Breast epithelium (tissue), 3 donors: ENCODE measurements at regions not wholly inside any gene's neighbourhood (a gene's known extent, or its start where the extent isn't known, plus 50 kb on each side); places are given as distances from the start of the nearest gene placed in this dataset.

ENCODE experiments used
- POLR2A ChIP-seq: fragments of 450-650 bp; IDR thresholded peaks from one replicate; pipeline ENCODE4 v1.6.1; 2016; ENCODE audit warnings: antibody characterized with exemption, mild to moderate bottlenecking, moderate library complexity
- POLR2AphosphoS5 ChIP-seq, 3 donors: sonication (generic); formaldehyde crosslinking; IDR thresholded peaks; one replicate each; pipeline ENCODE4 v1.6.1; 2017; ENCODE audit warnings: antibody characterized with exemption in 3 of 3
- TF ChIP-seq, protein P1 (sequence below), 3 donors: fragments of 450-650 bp; IDR thresholded peaks; one replicate each; pipeline ENCODE4 v1.5.1; 2016 to 2017; ENCODE audit warnings: antibody characterized with exemption in 3 of 3, mild to moderate bottlenecking in 3 of 3, moderate library complexity in 3 of 3

DNA sequence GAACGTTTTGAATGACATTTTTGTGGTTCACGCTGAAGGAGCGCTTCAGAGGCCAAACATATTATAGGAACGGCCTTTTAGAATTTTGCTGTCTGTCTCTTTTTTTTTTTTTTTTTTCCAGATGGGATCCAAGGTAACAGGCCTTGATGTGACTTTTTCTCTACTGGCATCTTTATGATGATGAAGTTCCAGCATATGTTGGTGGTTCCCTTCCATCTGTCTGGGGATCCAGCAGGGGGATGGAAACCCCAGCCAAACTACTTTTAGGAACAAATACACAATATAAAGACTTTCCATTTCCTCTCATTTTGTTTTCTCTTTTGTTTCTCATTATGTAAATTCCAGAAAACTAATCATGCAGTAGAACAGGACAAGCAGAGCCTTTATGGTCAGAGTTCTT lies 239.3 kb upstream of the PRICKLE1 start:
- TF ChIP-seq, protein P1, sequence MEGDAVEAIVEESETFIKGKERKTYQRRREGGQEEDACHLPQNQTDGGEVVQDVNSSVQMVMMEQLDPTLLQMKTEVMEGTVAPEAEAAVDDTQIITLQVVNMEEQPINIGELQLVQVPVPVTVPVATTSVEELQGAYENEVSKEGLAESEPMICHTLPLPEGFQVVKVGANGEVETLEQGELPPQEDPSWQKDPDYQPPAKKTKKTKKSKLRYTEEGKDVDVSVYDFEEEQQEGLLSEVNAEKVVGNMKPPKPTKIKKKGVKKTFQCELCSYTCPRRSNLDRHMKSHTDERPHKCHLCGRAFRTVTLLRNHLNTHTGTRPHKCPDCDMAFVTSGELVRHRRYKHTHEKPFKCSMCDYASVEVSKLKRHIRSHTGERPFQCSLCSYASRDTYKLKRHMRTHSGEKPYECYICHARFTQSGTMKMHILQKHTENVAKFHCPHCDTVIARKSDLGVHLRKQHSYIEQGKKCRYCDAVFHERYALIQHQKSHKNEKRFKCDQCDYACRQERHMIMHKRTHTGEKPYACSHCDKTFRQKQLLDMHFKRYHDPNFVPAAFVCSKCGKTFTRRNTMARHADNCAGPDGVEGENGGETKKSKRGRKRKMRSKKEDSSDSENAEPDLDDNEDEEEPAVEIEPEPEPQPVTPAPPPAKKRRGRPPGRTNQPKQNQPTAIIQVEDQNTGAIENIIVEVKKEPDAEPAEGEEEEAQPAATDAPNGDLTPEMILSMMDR (IDR thresholded peaks at IDR 0.05), result no peak
- TF ChIP-seq POLR2A, result no peak
- no peak for TF ChIP-seq POLR2AphosphoS5 (IDR thresholded peaks at IDR 0.05)
